Fibroblast of skin of right quadriceps (primary cell): ENCODE measurements at regions not wholly inside any gene's neighbourhood (a gene's known extent, or its start where the extent isn't known, plus 50 kb on each side); places are given as distances from the start of the nearest gene placed in this dataset.

ENCODE experiments used
- DNase-seq: peaks from one replicate; pipeline ENCODE4 v3.0.0-alpha.2; 2013

GRCh38 chr5:148012801-148013200 lies 51.0 kb upstream of the SPINK5 start:
- no peak for DNase-seq

- DNase-seq: peak; percentile 42
Observed at GRCh38 chr5:148011398-148012137, 52.2 kb upstream of the SPINK5 start.

- no peak for DNase-seq
Observed at GRCh38 chr5:148005788-148006520, 57.8 kb upstream of the SPINK5 start.

- no peak for DNase-seq
Observed at GRCh38 chr5:148003226-148003625, 60.6 kb upstream of the SPINK5 start.

GRCh38 chr5:148002451-148002850 lies 61.3 kb upstream of the SPINK5 start:
- no peak for DNase-seq

DNA sequence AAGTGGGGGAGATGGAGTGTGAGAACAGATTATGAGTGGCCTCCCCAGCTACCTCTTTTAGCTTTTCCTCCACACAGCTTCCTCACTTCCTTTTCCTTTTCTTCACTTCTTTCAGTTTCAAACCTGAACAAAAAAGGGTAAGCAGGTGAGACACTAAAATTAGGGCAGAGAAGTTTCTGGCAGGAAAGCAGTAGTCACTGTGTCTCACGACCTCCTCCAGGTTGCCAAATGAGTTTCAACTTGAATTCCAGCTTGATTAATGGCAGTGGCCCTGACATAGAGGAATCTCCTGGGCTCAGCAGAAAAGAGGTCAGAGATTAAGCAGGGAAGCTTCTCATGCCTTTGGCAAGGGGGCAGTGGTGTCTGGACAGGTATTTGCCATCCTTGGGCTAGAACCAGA lies 63.7 kb upstream of the SPINK5 start:
- DNase-seq: no peak

DNA sequence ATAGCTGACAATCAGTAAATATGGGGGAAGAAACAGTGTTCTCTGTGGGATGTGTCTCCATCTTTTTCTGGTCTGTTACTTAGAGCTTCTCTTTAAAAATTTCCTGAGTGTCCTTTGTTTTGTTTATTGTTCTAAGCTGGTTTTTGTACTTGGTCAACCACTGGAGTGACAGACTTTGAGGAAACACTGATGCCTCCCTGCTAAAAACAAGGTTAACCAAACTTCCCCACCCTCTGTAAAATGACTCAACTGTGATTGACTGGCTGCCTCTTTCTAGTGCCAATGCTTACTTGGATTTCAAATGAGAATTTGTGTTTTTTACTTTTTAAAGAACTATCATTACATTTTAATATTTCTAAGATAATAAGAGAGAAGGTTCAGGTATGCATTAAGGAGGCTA lies 65.1 kb upstream of the SPINK5 start:
- no peak for DNase-seq

DNA sequence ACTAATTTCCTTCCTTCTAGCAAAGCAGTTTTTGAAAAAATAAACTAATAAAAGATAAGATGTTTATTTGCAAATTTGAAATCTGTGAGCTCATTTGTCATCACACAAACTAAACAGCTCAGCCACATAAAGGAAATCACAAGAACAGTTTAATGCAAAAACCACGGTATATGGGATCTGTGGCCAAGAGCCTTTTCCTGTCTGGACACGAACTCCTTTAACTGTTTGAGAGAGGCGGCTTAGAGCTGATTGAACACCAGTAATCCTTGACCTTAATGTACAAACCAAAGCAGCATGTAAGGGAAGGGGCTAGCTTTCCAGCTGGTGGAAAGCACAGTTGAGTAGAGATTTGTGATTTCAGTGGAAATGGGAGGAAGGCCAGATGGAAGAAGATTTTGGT lies 66.3 kb upstream of the SPINK5 start:
- DNase-seq: no peak

DNA sequence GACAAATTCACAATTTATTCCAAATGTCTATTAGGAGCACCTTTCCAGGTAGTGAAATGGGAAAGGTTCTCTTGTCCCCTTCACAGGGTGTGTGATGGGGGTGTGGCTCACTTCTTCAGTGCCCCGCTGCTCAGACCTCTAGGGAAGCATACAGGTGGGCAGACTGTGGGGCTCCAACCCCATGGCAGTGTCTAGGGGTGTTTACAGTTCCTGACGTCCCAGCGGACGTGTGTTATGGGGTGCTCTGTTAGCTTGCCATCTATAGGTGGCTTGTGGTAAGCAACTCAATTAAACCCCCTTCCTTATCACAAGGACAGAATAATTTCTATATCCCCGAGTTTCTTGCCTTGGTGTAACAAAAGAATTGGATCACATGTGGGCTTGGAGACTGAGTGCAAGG lies 67.4 kb upstream of the SPINK5 start:
- DNase-seq: no peak

DNA sequence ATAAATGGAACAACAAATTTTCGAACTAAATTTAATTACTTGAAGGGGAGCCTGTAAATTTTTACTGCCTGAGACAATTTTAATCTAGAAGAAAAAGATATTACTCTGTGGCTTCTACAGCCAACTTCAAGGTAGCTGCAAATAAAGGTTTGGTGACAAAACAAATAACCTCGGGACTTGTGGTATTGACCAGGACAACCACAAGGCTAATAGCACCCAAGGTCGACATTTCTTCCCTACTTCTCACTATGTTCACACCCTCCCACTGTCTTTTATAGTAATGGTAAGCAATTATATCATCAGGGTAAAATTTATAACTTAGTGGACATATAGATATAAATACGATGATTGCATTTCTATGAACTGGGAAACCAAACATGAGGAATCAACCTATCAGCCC lies 67.9 kb upstream of the SPINK5 start:
- no peak for DNase-seq

GRCh38 chr5:147989994-147990393 lies 73.8 kb upstream of the SPINK5 start:
- DNase-seq: no peak

GRCh38 chr5:147989239-147989638 lies 74.5 kb upstream of the SPINK5 start:
- no peak for DNase-seq

- no peak for DNase-seq
Observed at GRCh38 chr5:147986134-147986757, 77.5 kb upstream of the SPINK5 start.

DNA sequence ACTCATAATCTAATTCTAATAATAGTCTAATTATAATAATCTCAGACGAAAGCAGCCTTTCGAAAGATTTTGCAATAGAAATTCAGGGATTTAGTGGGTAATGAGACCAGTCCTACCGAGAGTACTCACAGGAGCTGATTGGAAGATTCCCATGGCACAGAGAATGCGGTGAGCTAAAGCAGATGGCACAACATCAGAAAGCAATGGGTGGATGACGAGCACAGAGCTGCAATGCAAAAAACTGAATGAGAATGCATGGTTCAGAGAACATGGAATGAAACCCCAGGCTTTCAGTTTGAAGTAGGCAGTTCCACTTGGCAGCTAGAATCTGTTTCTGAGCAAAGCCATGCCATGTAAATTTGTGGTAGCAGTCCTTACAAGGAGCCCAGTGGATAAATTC lies 78.2 kb upstream of the SPINK5 start:
- no peak for DNase-seq

GRCh38 chr5:147983742-147984141 lies 77.4 kb upstream of the C5orf46 start:
- DNase-seq: no peak

- DNase-seq: no peak
Observed at GRCh38 chr5:147981074-147981473, 74.7 kb upstream of the C5orf46 start.

GRCh38 chr5:147979761-147980160 lies 73.4 kb upstream of the C5orf46 start:
- no peak for DNase-seq

GRCh38 chr5:147972076-147972840 lies 65.9 kb upstream of the C5orf46 start:
- no peak for DNase-seq

DNA sequence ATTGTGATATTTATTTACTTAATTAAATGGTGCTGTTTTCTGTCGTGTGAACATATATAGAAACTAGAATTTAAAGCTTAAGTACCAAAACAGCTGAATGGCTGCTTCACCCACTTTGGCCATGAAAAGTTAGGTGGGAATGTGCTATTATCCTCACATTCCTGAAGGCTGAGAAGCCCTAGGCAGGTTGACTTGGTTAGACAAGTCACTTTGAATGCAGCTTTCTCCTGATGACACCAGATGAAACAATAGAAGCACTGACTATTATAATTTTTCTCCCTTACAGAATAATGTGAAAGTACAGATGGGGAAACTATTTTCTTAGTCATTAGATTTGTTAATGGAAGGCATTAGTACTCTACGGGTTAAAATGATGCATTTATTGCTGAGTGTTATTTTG lies 65.1 kb upstream of the C5orf46 start:
- no peak for DNase-seq

DNA sequence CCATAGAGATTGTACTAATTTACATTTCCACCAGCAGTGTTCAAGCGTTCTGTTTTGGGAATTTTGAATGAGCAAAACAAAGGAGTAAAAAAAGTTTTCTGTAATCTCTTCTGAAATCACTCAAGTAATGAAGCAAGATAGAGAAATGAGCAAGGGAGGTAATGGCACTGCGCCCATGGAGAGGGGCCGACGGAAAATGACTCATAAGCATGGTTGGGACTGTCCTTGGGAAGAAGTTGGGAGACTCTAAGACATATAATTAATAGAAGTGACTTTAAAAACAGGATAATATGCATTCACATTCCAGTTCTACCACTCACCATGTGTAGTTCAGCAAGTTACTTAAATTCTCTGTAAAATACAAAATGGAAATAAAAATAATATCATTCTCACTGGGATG lies 62.5 kb upstream of the C5orf46 start:
- no peak for DNase-seq

GRCh38 chr5:147966829-147967228 lies 60.5 kb upstream of the C5orf46 start:
- no peak for DNase-seq

DNA sequence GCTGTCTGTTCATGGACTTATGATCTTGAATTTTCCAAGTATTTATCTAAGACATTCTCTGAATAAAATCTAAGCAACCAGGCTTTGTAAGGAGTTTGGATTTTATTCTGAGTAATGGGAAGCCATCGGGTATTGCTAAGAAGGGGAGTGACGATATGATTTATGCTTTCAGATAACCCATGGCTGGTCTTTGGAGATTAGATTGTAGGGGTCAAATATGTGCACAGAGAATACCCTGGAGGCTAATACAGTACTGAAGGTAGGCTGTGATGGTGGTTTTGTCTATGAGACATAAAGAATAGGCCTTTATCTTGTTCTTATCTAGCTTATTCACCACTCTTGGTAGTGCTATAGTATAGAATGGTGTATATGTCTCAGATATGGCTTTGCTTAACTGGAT lies 60.0 kb upstream of the C5orf46 start:
- DNase-seq: no peak

DNA sequence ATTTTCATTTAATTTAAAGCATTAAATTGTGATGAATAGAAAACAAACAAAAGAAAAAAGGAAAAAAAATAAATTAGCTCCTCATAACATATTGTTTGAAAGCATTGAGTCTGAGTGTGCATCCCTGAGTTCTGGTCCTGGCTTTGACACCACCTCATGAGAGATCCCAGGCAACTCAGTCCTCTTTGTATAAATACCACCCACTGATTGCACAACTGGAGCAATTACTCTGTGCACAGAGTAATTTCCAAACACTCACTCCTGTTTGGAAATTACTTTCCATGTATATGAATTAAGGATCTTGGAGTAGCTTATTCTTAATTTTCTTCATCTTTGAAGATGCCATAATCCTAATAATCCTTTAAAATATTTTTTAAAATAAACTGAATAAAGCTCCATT lies 59.4 kb upstream of the C5orf46 start:
- DNase-seq: no peak
